Mesothelial cell of epicardium (in vitro differentiated cells): ENCODE measurements at regions not wholly inside any gene's neighbourhood (a gene's known extent, or its start where the extent isn't known, plus 50 kb on each side); places are given as distances from the start of the nearest gene placed in this dataset.

Source experiments
- DNase-seq, 2 experiments: peaks; one replicate each; pipeline ENCODE4 v3.0.0; 2021; ENCODE audit warnings: low spot score in 2 of 2; ENCODE audit not compliant: unreplicated experiment in 2 of 2
- H3K27ac Mint-ChIP-seq: 2 replicates; pipeline ENCODE4 v1.8.0; 2021; ENCODE audit warnings: mixed read lengths
- H3K27me3 Mint-ChIP-seq: 2 replicates; pipeline ENCODE4 v1.8.0; 2021; ENCODE audit warnings: low read depth, mixed read lengths
- H3K36me3 Mint-ChIP-seq: 2 replicates; pipeline ENCODE4 v1.8.0; 2021; ENCODE audit warnings: mixed read lengths
- H3K4me1 Mint-ChIP-seq: 2 replicates; pipeline ENCODE4 v1.8.0; 2021; ENCODE audit warnings: mixed read lengths
- H3K4me3 Mint-ChIP-seq: 2 replicates; pipeline ENCODE4 v1.8.0; 2021; ENCODE audit warnings: mild to moderate bottlenecking, moderate library complexity, mixed read lengths
- H3K9me3 Mint-ChIP-seq: 2 replicates; pipeline ENCODE4 v1.8.0; 2021; ENCODE audit warnings: mixed read lengths
- TF ChIP-seq, protein P1 (sequence below): fragments of 200-600 bp; sonication (generic); IDR thresholded peaks from one replicate; pipeline ENCODE4 v1.5.0; 2021; ENCODE audit warnings: antibody characterized with exemption; ENCODE audit not compliant: unreplicated experiment

DNA sequence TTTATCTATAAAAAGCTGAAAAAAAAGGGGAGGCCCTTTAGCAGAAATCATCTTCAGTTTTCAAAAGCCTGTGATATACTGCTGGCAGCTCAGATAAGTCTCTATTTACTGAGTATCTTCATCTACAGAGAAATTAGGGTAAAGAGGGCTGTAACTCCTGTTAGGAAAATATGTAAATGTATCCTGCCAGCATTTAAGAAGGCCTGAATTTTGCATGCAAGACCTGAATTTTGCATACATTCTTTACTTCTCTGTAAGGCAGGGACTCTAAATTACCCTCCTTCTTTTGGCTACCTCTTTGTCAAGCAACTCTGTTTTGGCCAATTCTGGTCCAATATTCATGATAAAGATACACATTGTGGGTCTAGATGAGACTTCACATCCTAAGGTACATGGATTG, 150.6 kb upstream of the SPACA1 start:
- Mint-ChIP-seq H3K36me3 (no peaks in the 10 kb centered on the region), H3K27me3 (no peaks in the 10 kb centered on the region)

DNA sequence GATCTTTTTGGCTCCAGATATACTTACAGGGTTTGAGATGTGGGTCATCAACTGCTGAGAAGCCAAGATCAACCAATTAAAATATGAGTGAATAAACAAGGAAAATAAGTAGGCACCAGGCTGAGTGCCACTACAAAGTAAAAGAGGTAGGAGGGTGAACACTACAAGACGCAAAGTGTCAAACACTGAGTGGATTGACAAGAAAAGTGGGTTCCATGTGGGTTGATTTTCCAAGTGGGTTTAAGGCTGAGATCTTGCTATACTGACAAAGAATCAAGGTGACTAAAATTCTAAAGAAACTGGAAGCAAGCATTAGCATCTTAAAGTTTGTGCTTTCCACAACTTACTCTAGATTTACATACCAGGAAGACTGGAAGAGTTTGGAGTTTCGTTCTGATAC, 160.4 kb upstream of the SPACA1 start:
- no peak for DNase-seq
- Mint-ChIP-seq H3K9me3 (peaks cover 2% of the 10 kb centered on the region), H3K36me3 (no peaks in the 10 kb centered on the region), H3K27me3 (no peaks in the 10 kb centered on the region), H3K4me1 (no peaks in the 10 kb centered on the region), H3K4me3 (no peak overlapping the region), H3K27ac (no peak overlapping the region)
- TF ChIP-seq, protein P1, sequence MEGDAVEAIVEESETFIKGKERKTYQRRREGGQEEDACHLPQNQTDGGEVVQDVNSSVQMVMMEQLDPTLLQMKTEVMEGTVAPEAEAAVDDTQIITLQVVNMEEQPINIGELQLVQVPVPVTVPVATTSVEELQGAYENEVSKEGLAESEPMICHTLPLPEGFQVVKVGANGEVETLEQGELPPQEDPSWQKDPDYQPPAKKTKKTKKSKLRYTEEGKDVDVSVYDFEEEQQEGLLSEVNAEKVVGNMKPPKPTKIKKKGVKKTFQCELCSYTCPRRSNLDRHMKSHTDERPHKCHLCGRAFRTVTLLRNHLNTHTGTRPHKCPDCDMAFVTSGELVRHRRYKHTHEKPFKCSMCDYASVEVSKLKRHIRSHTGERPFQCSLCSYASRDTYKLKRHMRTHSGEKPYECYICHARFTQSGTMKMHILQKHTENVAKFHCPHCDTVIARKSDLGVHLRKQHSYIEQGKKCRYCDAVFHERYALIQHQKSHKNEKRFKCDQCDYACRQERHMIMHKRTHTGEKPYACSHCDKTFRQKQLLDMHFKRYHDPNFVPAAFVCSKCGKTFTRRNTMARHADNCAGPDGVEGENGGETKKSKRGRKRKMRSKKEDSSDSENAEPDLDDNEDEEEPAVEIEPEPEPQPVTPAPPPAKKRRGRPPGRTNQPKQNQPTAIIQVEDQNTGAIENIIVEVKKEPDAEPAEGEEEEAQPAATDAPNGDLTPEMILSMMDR = no peak

More for the DNA sequence above, 150.6 kb upstream of the SPACA1 start:
- peaks cover 11% of the 10 kb centered on the region for H3K4me1 Mint-ChIP-seq
- DNase-seq = no peak
- H3K9me3 Mint-ChIP-seq = no peaks in the 10 kb centered on the region
- H3K4me3 Mint-ChIP-seq = no peak overlapping the region
- H3K27ac Mint-ChIP-seq = no peak overlapping the region
- TF ChIP-seq, protein P1 = no peak

DNA sequence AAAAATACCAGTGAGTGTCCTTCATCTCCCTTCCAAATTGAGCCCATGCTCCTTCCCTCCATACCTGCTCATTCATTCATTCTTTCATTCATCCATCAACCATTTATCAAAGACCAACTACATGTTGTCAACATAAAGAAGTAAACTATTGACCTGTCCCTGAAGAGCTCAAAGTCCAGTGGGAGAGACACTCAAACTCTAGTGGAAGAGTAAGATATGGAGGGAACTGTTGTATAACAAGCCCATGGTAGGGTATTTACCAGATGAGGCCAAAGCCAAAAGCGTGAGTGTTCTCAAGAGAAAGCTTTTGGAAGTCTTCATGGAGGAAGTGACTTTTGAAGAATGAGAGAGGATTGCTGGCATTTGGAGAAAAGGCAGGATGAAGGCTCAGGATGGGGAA, 163.4 kb upstream of the SPACA1 start:
- DNase-seq = no peak
- H3K36me3 Mint-ChIP-seq = no peaks in the 10 kb centered on the region
- TF ChIP-seq, protein P1 = no peak
- no peak overlapping the region for H3K4me3 Mint-ChIP-seq
- no peaks in the 10 kb centered on the region for H3K27me3 Mint-ChIP-seq
- H3K9me3 Mint-ChIP-seq = peaks cover 7% of the 10 kb centered on the region
- H3K4me1 Mint-ChIP-seq = no peaks in the 10 kb centered on the region
- H3K27ac Mint-ChIP-seq = no peak overlapping the region

DNA sequence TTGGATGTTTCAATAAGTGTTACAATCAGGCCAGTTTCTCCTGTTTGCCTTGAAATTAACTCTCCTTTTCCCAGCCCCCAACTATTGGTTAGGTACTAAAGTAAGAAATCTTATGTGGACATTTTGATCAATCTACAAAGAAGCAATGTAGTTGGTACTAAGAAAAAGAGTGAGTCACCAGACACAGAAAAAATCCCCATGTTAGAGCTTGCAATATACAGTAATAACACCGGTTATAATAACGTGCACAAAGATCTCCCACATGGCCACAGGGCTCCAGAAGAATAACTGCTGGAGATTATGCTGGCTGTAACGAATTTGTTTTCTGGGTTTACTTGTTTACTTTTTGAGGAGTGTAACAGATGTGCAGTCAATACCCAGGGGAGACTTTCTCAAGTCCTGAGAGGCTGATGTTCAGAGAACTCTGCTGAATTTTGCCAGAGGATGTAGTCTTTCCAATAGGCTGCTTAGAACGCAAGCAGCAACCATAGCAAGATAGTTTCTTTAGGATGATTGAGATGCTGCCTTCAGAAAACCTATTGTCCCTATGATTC, 166.2 kb upstream of the SPACA1 start:
- Mint-ChIP-seq H3K4me1 (no peaks in the 10 kb centered on the region), H3K27me3 (peaks cover 3% of the 10 kb centered on the region), H3K36me3 (no peaks in the 10 kb centered on the region), H3K4me3 (no peak overlapping the region), H3K9me3 (peaks cover 7% of the 10 kb centered on the region), H3K27ac (no peak overlapping the region)
- TF ChIP-seq, protein P1 = no peak
- no peak for DNase-seq

DNA sequence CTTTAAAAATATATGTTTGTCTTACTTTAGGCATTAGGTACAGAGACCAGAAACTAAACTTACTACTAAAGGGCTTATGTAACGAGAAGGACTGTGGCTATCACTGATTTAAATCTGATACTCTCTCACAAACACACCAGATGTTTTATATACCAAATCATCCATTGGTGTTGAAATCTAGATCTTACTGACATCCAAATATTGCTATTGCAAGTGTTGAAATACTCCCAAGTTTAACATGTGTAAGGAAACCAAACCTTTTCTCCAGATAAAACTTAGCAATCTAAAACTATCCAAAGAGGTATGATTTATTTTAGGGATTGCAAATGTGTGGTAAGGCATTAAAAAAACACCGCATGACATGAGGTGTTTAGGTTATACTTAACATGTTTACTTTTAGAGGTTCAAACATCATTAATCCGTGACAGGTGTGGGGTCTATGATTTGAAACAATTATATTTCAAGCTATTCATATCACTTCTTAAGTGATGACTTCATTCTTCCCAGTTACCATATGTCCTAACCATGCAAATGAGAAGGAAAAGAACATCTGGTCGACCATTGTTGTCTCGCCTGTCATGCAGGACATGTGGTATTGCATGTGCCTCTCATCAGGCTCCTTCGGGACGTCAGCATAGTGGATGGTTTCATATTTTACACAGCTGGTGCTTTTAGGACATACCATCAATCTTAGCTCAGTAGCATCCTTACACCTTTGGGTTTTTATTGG, 168.3 kb upstream of the SPACA1 start:
- no peak overlapping the region for H3K4me3 Mint-ChIP-seq
- no peak overlapping the region for H3K27ac Mint-ChIP-seq
- TF ChIP-seq, protein P1 = no peak
- H3K4me1 Mint-ChIP-seq = no peaks in the 10 kb centered on the region
- peaks cover 10% of the 10 kb centered on the region for H3K9me3 Mint-ChIP-seq
- no peaks in the 10 kb centered on the region for H3K36me3 Mint-ChIP-seq
- DNase-seq = no peak
- peaks cover 3% of the 10 kb centered on the region for H3K27me3 Mint-ChIP-seq
